CD4-positive, alpha-beta T cell treated with Interleukin-1 beta for 1 hour (primary cell): ENCODE measurements at regions not wholly inside any gene's neighbourhood (a gene's known extent, or its start where the extent isn't known, plus 50 kb on each side); places are given as distances from the start of the nearest gene placed in this dataset.

ENCODE experiments used
- DNase-seq, 2 donors: peaks; one replicate each; pipeline ENCODE4 v3.0.0-alpha.2; 2020 to 2022

DNA sequence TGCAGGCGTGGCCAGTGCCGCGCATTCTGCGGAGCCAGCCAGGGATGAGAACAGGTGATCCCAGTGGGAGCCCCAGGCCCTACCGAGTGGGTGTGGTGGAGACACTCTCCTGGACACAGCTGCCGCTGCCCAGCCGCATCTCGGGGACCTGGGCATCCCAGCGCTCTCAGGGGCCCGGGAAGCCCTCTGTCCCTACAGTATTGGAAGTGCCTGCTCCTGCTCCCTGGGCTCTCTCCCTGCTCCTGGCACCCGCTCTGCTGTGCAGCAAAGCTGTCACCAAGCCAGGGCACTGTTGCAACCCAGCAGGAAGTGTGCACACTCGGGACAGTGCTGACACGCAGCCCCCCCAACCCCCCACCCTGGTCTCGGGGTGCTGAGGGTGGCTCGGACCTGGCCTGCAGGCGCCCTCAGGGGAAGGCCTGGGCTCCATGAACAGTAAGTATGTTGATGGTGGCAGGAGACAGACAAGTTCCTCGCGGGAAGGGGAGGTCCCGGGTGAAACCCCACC lies 1177.4 kb upstream of the GBE1 start:
- no peak for DNase-seq

DNA sequence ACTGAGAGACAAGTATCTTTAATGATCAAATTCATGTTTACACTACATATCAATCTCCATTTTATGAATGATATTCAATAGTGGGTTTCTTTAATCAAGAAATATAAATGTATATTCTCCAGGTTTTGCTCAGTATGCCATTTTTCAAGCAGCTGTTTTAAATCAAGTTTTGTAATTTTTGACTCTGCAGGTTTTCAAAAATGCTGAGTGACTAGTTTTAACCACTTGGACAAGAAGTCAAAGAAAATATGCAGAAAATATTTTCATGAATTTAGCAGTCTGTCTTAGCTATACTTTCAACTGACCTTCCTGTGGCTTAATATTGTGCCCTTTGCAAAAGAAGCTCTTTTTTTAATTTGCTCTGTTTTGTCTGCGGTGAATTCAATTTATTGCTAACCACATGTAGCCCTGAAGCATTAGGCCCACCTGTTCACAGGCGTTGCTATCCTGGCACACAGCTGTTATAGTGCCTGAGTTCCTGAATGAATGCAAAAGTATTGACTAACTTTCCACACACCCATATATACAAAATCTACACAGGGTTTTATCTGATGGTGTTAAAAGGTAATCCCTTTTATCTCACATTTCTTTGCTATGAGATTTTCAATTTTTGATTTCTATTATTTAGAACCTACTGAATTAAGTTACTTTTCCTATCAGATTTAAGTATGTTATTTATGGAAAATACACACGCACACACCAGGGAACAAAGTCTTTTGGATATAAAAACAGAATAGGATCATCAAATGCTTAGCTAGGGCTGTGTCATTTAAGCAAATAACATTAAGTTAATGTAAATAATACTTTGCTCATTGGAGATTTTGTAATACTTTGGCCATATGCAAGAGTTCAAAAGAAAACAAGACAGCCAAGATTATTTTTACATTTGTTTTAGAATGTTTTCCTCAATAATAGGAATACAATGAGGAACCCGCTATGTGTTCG lies 1166.1 kb upstream of the GBE1 start:
- DNase-seq: no peak

DNA sequence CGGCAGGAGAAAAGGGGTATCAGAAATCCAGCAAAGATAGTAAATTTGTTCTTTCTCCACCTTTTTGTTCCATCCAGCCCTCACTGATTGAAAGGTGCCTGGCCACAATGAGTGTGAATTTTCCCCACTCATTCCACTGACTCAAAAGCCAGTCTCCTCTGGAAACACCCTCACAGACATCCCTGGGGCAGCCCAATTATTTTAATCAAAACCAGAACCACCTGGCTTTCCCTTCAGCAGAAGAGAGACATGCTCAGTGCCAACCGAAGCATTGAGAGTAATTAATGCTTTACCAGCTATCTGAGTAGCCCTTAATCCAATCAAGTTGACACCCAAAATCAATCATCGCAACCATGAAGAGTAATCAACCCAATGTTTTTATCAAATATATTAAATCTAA lies 1129.6 kb upstream of the GBE1 start:
- DNase-seq: no peak

DNA sequence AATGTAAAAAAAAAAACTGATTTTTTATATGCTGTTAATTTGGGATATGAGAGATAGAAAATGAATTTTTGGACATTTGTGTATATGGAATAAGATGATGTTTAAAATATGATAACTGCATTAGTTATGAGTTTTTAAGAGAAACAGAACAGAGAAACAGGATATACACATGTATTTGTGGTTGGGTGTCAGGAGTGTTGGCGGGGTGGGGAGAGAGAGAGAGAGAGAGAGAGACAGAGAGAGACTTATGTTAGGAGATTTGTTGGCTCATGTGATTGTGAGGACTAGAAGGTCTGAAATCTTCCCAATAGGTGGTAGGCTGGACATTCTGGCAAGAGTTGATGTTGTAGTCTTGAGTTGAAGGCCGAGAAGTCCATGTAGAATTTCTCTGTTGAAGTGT lies 1121.6 kb upstream of the GBE1 start:
- DNase-seq: no peak

DNA sequence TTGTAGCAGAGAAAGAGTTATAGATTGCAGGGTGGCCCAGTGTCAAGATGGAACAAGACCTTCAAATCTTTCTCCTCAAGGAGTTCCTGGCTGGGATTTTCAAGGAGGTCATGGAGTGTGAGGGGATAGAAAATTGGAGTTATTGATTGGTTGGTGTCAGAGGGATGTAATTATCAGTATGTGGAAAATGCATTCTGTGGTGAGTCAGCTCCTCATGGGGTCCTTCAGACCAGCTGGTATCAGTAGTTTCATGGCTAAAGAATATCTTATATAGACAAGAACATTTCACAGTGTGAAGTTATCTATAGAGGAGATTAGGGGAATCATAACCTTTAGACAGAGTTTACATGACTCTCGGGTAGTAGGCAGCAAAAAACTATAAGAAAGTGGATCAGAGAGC lies 1114.0 kb upstream of the GBE1 start:
- no peak for DNase-seq

DNA sequence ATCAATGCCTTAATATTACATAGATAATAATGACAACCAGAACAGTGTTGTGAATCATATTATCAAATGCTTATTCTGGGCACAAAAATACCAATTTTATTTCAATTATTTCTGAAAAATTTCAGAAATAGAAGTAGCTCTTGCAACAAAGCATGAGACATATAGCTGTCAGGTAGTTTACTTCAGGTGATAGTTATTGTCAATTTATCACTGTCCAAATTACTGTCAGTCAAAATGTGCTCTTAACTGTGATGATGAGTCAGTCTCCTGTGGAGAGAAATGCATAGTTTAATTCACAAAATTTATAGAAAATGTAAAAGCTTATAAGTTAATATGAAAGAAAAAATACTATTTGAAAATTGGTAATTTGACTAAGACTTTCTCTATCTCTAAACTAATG lies 1078.4 kb upstream of the GBE1 start:
- no peak for DNase-seq

DNA sequence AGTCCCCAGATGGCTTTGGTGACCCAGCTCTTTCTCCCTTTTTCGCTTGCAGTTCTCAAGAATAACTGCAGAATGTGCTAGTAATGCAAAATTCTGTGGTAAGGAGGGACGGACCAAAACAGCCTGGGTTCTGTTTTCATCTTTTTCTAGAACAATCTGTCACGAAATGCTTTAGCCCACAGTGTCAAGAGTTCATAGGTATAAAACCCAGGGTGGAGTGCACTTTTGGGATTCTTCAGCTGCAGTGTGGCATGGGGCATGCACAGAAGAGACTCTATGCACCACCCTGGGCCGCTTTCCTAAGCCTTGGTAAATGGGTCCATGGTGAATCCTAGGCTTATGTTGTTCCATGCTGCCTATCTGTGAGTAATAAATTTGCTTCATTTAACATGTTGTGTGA lies 1072.7 kb upstream of the GBE1 start:
- DNase-seq: no peak

DNA sequence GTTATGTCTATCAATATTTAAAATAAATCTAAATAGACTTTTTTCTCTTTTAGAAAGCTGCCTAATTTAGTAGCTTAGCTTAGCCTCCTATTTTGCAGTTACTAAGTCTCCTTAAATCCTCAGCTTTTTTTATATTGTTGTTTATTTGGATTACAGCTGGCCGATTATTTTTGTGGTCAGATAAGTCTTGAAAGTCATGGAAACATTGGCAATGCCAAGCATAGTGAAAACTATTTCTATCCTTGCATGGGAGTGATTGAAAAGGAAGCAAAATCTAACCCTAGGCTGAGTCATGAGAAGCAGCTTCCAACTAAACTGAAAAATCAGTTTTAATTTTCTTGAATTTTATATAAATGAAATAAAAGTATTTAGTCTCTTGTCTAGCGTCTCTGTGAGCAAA lies 1063.0 kb upstream of the GBE1 start:
- DNase-seq: no peak

DNA sequence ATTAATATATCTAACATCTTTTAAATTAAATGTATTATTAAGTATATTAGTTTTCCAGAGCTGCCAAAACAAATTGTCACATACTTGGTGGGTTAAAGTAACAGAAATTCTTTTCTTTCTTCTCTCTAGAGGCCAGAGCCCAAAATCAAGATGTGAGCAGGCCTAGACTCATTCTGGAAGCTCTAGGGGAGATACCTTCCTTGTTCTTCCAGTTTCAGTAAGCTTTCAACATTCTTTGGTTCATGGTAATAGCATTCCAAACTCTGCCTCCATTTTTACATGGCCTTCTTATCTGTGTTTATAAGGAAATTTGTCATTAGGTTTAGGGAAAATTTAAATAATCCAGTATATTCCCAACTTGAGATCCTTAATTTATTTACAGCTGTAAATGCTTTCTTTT lies 1054.6 kb upstream of the GBE1 start:
- no peak for DNase-seq

DNA sequence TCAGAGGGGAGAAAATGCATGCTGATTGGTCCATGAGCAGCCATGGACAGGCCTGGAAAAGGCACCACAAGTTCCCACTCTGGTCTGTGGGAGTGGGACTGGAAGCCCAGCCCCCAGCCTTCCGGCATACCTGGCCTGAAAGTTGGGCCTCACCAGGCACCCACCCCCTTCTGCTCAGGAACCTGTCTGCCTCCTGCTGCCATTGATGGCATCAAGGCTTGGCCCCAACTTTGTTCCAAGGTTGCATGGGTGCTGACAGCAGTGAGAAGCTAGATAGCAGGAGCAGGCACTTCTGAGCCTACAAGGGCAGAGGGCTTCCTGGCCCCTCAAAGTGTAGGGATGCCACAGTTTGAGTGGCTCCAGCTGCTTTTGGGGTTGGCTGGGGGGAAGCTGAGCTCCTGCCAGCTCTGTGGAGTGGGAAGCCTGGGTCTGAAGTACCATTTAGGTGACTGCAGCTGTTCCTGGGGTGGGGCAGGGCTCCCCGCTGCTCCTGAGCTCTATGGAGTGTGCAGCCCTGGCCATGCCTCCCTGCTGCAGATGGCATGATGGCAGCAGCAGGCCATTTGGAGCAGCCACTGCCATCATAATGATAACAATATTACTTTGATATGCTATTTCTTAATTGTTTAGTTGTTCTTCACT lies 1054.1 kb upstream of the GBE1 start:
- no peak for DNase-seq

DNA sequence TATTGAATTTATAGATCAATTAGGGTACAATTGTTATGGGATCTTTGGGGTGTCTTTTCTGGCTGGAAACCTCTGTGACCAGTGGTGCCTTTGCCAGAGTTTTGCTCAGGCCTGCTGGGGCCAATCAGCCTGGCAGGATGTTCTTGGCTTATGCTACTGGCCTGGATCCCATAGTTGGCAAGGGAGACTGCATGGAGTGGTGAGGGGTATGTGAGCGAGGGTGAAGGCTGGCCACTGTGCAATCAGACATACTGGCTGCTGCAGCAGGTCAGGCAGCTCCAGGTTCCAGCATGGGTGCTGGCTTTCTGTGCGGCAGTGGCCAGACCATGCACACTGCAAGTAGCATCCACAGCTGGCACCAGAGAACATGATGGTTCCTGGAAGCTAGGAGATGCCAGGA lies 1053.2 kb upstream of the GBE1 start:
- DNase-seq: no peak

DNA sequence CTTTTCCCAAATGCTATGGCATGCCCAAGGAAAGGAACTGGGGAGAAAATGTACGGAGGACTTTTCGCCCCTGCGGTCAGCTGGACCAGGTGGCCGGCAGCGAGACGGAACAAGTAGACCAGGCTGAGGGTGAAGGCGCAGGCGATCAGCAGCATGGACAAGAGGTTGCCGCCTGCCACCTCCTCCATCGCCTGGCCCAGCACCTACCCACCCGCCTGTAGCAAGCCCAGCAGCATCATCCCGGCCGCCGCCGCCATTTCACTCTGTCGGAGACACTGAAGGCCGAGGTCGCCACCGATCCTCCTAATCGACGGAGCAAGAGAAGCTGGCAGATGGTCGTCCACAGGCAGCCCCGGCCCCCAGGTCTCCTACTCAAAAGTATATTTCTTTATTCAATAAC lies 1046.3 kb upstream of the GBE1 start:
- no peak for DNase-seq

DNA sequence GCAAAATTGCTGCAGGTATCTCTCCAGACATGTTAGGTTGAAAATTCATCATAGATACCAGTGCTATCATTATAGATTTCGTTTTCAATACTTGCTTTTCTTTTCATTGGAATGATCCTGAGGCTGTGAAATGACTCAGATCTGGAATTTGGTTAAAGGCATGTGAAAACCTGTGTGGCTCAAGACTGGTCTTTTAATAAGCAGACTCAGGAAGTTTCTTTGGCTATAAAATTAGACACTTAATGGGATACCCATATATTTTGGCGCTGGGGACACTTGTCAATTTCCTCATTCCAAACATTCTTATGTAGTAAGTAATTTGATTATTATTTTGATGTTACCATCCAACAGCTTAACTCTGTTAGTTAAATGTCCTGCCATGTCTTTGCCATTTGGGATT lies 1041.1 kb upstream of the GBE1 start:
- DNase-seq: no peak

DNA sequence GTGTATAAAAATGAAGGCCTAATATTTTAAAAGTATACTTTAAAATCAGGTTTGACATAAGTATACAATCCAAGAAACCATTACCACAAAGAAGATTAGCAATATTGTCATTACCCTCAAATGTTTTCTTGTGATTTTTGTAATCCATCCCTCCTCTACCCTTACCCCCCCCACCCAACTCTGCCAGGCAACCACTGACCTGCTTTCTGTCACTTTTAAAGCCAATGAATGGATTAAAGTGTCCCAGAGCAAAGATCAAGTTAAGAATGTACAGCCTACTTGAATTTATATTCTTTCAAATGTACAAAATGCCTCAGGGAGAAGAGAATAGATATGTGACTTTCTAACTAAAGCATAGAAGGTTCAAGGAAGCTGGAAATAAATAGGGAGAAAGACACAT lies 1038.8 kb upstream of the GBE1 start:
- DNase-seq: no peak

DNA sequence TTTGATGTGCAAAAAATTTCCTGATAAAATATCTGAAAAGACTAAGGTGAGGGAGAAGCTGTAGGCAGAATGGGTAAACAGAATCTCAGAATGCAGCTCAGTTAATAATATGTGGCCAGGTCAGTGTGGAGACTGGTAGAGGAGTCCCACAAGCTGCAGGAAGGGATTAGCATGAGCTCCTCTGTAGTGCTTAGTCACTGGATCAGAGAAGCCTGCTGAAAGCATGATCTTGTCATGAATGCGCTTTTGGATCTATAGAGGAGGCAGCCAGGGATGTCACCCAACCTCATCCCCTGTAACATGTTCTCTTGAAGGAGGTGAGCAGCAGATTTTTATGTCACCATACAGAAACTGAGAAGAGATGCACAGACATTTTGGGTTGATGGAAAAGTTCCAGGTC lies 1035.3 kb upstream of the GBE1 start:
- DNase-seq: no peak

DNA sequence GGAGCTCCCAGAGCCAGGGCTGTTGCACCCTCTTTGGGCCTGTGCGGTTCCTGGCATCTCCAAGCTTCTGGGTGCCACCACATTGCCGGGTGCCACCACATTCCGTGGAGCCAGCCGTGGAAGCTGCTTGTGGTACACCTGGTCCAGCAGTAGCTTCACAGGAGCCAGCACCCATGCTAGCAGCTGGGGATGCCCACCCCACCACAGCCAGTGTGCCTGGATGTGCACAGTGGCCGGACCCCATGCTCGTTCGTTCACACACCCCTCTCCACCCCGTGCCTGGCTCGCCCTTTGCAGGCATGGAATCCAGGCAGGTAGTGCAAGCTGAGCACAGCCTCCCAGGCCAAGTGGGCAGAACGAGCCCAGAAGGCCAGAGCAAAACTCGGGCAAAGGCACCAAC lies 1029.8 kb upstream of the GBE1 start:
- DNase-seq: no peak

DNA sequence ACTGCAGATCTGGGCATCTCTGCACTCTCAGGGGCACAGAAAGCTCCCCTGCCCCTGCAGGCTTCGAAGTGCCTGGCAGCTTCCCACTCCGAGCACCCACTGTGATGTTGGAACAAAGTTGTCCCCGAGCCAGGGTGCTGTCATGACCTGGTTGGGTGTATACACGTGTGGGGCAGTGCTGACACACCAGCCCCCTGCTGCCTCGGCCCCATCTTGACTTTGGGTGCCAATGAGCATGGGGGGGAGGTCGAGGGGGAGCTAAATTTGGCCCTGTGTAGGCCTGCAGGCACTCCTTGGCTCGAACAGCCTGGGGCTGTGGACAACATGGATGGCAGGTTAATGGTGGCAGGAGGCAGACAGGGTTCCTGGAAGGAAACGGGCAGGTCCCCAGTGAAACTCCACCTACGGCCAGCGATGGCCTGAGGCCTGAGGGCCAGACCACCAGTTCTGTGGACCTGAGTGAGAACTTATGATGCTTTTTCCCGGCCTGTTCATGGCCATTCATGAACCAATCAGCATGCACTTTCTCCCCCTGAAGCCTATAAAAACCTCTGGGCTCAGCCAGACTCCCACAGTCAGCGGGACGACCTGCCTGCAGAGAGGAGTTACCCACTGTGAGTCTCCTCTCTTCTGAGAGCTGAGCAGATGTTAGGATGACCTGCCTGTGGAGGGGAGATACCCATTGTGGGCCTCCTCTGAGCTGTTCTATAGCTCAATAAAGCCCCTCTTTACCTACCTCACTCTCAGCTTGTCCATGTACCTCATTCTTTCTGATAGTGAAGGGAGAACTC lies 1029.1 kb upstream of the GBE1 start:
- DNase-seq: no peak

DNA sequence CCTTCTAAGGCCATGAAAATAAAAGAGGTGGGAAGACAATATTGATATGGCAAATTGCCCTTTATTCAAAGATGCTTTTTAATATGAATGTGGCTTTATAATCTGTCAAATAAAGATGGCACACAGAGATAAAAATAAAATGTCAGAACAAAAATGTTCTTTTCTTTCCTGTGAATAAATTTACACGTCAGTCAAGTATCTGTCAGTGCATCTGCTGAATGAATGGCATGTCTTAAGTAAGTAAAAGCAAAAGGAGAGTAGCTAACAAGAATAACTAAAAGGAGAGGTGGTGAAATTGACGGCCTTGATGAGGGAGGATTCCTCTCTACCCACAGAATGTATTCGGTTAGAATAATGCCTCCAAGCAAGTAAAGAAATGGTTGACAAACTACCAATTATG lies 1021.7 kb upstream of the GBE1 start:
- DNase-seq: no peak

DNA sequence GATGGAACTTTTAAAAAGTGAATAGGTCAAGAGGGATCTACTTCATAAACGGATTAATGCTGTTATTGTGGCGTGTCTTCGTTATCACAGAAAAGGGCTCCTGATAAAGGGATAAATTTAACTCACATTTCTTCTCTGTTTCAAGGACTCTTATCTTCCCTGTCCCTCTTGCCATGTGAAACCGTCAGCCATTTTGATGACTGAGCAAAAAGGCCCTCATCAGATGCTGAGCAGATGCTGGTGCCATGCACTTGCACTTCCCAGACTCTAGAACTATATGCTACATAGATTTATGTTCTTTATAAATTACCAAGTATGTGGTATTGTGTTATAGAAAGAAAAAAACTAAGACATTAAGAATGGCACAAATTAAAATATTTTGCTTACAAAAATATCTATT lies 1011.8 kb upstream of the GBE1 start:
- DNase-seq: no peak

DNA sequence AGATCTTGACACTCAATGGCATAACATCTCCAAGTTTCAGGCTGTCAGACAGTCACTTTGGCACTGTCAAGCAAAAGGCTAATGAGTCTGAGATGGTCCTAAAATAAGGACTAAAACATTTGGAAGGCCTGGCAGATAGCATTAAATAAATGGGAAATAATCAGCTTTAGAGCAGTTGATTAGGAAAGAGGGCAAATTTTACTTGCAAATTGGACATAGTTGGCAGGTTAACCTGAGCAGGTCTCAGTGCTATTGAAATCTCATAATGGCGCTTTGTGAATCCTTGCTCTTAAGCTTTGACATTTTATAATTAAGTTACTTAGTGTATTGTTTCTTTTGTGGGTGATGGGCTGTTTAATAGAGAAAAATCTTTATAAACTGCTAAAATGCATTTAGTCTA lies 1003.1 kb upstream of the GBE1 start:
- DNase-seq: no peak

DNA sequence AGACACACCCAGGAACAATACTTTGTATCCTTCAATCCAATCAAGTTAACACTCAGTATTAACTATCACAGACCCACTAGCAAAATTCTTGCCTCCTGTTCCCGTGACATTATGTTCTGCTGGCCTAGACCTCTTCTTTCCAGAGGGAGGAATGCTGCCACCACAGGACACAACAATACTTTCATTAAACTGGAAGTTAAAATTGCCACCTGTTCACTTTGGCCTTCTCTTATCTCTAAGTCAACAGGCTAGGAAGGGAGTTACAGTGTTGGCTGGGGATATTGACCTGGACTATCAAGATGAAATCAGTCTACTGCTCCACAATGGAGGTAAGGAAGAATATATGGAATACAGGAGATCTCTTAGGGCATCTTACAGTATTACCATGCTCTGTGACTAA lies 1000.4 kb upstream of the GBE1 start:
- DNase-seq: no peak

DNA sequence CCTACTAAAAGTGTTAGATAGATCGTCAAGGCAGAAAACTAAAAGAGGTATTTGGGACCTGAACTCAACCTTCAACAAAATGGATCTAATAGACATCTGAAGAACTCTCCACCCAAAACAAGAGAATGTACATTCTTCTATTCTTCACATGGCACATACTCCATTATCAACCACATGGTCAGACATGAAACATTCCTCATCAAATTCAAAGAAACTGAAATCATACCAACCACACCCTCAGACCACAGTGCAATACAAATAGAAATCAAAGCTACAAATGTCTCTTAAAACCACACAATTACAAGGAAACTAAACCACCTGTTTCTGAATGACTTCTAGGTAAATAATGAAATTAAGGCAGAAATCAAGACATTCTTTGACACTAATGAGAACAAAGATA lies 984.1 kb upstream of the GBE1 start:
- DNase-seq: no peak

DNA sequence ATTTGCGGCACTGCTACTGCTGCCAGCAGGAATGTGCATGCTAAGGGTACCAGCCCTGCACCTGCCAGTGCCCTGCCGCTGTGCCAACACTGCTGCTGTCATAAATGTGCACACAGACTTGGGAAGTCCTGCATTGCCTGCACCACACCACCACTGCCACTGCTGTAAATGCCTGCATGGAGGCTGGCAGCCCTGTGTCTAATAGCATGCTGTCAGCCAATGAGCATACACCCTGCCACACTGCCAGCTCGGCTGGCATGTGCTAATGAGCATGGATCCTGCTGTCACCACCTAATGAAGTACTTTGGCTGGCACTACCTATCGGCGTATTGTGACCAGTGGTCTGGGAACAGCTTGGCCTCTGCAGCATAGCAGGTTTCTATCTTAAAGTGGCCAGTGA lies 981.8 kb upstream of the GBE1 start:
- no peak for DNase-seq

DNA sequence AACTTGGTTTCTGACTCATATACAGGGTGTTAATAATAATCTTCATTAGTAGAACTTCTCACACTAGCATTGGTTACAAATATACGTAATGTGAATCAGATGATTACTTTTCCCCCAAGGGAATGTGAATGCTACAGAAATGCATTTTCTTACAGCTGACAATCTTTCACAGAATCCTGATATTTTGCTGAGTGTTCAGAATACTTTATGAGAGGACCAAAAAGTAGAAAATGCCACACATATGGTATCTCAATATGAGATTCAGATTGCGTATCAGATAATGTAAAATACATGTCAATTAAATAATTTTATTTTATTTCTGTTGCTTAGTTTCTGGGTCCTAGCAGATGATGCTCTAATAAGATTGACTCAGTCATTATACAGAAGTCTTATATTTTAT lies 979.9 kb upstream of the GBE1 start:
- DNase-seq: no peak
